HG03520 (cell line): ENCODE measurements at regions not wholly inside any gene's neighbourhood (a gene's known extent, or its start where the extent isn't known, plus 50 kb on each side); places are given as distances from the start of the nearest gene placed in this dataset.

Source experiments
- ATAC-seq: cut with Tn5 transposase; IDR thresholded peaks from one replicate; pipeline ENCODE4 v1.9.1; 2021; ENCODE audit warnings: mild to moderate bottlenecking, moderate library complexity; ENCODE audit not compliant: unreplicated experiment

- ATAC-seq, result no peak
Observed at GRCh38 chr10:90394311-90394710, 463.5 kb downstream of the HTR7 start.

GRCh38 chr10:90396721-90397120 is 461.1 kb downstream of the HTR7 start:
- no peak for ATAC-seq

- ATAC-seq, result no peak
Observed at GRCh38 chr10:90398566-90398965, 459.3 kb downstream of the HTR7 start.

- ATAC-seq, result no peak
Observed at GRCh38 chr10:90399782-90400181, 458.1 kb downstream of the HTR7 start.

- no peak for ATAC-seq
Observed at GRCh38 chr10:90403211-90404000, 454.4 kb downstream of the HTR7 start.

GRCh38 chr10:90407131-90407530 is 450.7 kb downstream of the HTR7 start:
- no peak for ATAC-seq

GRCh38 chr10:90407851-90408250 is 450.0 kb downstream of the HTR7 start:
- no peak for ATAC-seq

- ATAC-seq, result no peak
Observed at GRCh38 chr10:90412582-90412981, 445.3 kb downstream of the HTR7 start.

- ATAC-seq, result no peak
Observed at GRCh38 chr10:90413196-90413595, 444.6 kb downstream of the HTR7 start.

- ATAC-seq, result no peak
Observed at GRCh38 chr10:90414926-90415325, 442.9 kb downstream of the HTR7 start.

- ATAC-seq, result no peak
Observed at GRCh38 chr10:90417029-90417428, 440.8 kb downstream of the HTR7 start.

GRCh38 chr10:90417476-90418210 is 440.2 kb downstream of the HTR7 start:
- no peak for ATAC-seq

GRCh38 chr10:90418869-90419652 is 438.8 kb downstream of the HTR7 start:
- no peak for ATAC-seq

GRCh38 chr10:90420637-90421318 is 437.1 kb downstream of the HTR7 start:
- peak; percentile 86 for ATAC-seq

GRCh38 chr10:90421874-90422273 is 436.0 kb downstream of the HTR7 start:
- no peak for ATAC-seq

- ATAC-seq, result no peak
Observed at GRCh38 chr10:90424730-90425129, 433.1 kb downstream of the HTR7 start.

GRCh38 chr10:90430186-90430585 is 427.7 kb downstream of the HTR7 start:
- no peak for ATAC-seq

GRCh38 chr10:90432866-90433265 is 425.0 kb downstream of the HTR7 start:
- no peak for ATAC-seq

- ATAC-seq, result no peak
Observed at GRCh38 chr10:90435296-90435695, 422.5 kb downstream of the HTR7 start.

- no peak for ATAC-seq
Observed at GRCh38 chr10:90437452-90437851, 420.4 kb downstream of the HTR7 start.

GRCh38 chr10:90440870-90441269 is 417.0 kb downstream of the HTR7 start:
- ATAC-seq, result no peak
